HG02884 (cell line): ENCODE measurements at regions not wholly inside any gene's neighbourhood (a gene's known extent, or its start where the extent isn't known, plus 50 kb on each side); places are given as distances from the start of the nearest gene placed in this dataset.
"Not testable (repeated sequence)": the region's sequence is repeated elsewhere in the genome, so short reads cannot be mapped to it uniquely, and the experiment has no call there.

Source experiments
- ATAC-seq: cut with Tn5 transposase; IDR thresholded peaks from one replicate; pipeline ENCODE4 v1.9.1; 2021; ENCODE audit warnings: mild to moderate bottlenecking, moderate library complexity; ENCODE audit not compliant: unreplicated experiment

DNA sequence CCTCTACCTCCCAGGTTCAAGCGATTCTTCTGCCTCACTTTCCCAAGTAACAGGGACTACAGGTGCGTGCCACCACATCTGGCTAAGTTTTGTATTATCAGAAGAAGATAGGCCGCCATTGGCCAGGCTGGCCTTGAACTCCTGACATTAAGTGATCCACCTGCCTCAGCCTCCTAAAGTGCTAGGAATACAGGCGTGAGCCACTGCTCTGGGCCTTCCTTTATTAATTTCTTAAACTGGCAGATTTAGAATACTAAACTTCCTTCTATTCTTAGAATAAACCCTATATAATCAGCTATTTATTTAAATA is 86.6 kb downstream of the HFE start:
- ATAC-seq, result no peak

DNA sequence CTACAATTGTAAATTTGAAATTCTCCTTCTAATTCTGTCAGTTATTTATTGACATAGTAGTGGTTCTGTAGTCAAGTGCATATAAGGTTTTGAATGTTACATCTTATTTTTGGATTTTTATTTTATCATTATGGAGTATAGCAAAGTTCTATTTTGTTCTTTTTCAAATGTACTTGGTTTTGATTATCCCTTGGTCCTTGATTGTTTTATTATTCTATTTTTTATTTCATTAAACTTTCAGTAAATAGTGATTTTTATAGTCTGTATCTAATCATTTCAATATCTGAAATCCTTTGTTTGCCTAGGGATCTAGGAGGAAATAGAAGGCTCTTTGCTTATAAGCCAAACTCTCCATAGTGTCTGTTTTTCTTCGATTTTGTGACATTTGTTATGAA is 87.8 kb downstream of the HFE start:
- ATAC-seq, result no peak

DNA sequence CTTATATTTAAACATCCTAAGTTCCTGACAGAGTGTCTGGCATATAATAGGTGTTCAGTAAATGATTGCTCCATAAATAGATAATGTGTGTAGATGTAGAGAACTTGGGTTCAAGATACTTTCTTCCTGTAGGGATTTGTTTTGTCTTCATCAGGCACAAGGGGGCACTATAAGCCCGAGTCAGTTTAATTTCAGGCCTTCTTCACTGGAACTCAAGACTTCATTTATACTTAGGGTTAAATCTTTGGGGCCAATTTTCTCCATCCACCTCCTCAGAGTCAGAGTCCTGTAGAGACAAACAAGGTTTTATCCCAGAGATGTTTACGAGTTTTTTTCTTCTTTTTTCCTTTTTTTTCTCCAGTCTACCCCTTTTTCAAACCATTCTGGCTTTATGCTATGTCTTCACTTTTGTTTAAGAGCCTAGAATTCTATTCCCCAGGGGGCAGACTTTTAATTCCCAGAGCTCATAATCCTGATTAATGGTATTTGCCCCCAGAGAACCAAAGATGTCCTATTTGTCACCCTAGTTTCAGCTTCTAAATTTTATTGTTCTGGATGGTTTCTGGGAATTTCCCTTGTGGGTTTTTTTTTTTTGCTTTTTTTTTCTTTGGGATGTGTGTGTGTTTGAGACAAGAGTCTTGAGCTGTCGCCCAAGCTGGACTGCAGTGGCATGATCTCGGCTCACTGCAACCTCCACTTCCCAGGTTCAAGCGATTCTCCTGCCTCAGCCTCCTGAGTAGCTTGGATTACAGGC is 88.4 kb downstream of the HFE start:
- ATAC-seq, result no peak

DNA sequence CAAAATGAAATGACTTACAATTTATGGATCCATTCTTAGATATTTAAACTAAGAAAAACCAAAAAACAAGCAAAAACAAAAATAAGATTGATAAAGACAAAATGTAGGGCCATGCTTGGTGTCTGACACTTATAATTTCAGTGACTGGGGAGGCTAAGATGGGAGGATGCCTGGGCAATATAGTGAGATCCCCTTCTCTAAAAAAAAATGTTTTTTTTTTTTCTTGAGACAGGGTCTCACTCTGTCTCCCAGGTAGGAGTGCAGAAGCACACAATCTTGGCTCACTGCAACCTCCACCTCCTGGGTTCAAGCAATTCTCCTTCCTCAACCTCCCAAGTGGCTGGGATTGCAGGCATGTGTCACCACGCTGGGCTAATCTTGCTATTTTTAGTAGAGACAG is 92.4 kb downstream of the HFE start:
- no peak for ATAC-seq

DNA sequence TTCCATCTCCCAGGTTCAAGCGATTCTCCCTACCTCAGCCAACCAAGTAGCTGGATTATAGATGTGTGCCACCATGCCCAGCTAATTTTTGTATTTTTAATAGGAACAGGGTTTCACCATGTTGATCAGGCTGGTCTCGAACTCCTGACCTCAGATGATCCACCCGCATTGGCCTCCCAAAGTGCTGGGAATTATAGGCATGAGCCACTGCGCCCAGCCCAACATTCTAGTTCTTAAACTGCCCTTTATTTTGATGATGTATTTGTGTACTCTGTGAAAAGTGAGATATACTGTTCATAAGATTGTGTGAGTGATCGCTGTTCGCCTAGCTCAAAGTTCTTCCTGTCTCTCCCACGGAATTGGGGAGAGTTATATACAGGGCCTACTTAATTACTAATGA is 93.1 kb downstream of the HFE start:
- ATAC-seq, result no peak

DNA sequence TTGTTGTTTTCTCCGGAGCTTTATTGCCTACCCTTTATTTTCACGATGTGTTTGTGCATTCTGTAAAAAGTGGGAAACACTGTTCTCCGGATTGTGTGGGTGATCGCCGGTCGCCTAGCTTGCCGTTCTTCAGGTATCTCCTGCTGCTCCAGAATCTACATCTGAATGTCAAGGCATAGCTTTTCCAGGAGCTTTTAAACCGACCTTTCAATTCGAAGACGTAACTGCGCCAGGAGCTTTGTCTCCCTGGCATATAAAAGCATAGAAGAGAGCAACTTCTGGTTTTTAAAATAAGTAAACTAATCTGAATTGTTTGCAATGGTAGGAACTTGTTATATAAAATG is 96.0 kb downstream of the HFE start:
- no peak for ATAC-seq

DNA sequence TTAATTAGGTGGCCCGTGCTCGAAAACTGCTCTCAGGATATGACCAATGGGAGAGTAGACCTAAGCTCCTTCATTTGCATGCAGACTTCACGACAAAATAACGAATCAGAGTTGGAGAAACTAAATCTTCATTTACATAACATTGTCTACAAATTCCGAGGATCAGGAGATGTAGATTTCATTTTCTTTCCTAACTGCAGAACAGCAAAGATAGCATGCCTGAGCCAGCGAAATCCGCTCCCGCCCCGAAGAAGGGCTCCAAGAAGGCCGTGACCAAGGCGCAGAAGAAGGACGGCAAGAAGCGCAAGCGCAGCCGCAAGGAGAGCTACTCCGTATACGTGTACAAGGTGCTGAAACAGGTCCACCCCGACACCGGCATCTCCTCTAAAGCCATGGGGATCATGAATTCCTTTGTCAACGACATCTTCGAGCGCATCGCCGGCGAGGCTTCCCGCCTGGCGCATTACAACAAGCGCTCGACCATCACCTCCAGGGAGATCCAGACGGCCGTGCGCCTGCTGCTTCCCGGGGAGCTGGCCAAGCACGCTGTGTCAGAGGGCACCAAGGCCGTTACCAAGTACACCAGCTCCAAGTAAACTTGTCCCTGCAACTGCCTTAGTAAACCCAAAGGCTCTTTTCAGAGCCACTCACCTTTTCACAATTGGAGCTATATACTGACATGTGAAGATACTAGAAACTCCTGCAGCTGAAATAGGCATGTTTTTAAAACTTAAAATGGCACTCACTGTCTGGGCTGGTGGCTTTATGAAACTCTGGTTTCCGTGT is 96.5 kb downstream of the HFE start:
- ATAC-seq, result no peak

DNA sequence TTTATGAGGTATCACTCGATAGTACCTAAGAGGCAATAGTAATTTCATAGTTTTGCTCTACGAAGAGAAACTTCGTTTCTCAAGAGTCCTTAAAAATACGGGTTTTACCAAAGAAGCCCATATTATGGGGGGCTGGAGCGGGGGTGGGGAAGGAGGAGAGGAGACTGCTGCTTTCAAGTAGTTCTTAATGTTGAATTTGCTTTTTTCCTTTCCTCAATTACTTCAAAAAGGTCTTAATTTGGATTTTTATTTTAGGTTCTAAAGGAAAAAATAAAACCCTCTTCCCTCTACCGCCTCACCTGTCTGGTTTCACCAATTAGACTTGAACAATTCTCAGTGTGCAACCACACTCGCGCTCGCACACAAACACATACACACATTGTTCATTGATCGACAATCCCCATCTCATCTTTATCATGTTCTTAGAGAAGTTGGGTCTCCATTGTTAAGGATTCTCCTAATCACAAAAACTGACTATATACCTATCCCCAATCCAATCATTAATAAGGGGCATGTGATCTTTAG is 97.2 kb downstream of the HFE start:
- ATAC-seq, result no peak

DNA sequence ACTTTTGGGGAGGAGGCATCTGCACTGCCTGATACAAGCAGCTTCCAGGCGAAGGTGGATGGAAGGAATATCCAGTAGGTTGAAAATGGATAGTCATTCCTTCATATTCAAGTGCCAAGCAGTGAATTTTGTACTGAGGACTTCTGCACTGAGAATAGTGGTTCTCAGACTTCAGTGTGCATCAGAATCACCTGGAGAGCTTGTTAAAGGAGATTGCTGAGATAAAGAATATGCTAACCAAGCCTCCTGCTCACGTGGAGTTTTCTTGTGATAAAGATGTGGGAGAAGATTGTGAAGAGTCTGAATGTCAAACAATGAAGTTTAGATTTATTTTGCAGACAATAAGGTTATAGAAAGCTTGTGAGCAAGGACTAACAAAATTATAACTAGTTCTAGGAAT is 97.8 kb downstream of the HFE start:
- no peak for ATAC-seq

DNA sequence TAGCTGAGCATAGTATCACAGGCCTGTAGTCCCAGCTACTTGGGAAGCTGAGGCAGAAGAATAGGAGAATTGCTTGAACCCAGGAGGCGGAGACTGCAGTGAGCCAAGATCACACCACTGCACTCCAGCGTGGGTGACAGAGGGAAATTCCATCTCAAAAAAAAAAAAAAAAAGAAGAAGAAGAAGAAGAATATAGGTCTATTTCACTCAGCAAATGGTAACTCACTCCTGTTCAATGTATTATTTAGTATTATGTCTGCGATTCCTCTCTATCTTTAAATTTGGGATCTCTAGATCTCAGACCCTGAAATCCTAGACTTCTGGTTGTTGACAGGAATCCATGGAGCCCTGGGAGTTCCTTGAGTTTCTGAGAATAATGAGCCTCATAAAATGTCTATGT is 98.6 kb downstream of the HFE start:
- ATAC-seq, result no peak

DNA sequence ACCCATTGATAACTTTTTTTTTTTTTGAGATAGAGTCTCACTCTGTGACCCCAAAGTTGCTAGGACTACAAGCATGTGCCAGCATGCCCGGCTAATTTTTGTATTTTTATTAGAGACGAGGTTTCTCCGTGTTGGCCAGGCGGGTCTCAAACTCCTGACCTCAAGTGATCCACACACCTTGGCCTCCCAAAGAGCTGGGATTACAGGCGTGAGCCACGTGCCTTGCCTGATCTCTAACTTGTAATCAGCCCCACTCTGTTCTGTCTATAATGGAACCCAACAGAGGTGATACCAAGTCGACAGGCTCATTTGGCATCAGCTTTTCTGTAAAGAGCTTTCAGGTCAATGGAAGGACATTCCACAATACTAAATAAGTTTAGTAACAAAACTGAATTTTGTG is 99.4 kb downstream of the HFE start:
- no peak for ATAC-seq

DNA sequence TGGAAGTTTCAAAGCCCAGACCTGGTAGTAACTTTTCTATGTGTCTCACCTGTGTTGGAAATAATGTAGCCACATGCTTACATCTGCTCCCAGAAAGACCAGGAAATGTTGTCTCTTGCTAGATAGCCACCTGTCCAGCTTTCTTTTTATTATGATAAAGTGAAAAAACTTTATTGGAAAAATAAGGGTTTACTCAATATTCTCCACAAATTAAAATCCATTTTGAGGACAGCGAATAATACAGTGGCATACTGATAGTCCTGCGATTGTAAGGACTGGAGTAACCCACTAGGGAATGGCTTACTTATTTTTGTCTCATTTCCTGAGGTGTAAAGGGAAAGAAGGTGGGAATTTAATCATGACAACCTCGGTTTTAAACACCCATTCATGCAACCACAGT is 100.1 kb downstream of the HFE start:
- no peak for ATAC-seq

DNA sequence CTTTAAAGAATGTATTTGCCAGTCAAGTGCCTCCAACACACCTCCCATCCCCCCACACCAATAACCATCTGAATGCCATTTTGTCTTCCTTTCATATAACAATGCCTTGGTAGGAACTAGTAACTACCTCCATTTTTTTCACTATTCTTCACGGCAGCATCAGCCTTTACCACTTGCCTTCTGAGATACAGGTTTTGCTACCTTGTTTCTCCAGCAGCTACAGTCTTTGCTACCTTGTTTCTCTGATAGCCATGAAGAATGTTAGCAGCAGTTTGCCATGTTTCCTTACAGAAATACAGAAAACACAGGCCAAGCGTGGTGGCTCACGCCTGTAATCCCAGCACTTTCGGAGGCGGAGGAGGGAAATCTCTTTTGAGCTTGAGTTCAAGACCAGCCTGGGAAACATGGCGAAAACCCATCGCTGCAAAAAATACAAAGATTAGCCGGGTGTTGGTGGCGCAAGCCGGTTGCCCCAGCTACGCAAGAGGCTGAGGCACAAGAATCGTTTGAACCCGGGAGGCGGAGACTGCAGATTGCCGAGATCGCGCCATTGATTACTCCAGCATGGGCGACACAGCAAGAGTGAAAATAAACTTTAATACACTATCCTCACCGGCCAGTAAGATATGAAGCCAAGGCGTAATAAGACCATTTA is 100.9 kb downstream of the HFE start:
- peak; percentile 32 for ATAC-seq

DNA sequence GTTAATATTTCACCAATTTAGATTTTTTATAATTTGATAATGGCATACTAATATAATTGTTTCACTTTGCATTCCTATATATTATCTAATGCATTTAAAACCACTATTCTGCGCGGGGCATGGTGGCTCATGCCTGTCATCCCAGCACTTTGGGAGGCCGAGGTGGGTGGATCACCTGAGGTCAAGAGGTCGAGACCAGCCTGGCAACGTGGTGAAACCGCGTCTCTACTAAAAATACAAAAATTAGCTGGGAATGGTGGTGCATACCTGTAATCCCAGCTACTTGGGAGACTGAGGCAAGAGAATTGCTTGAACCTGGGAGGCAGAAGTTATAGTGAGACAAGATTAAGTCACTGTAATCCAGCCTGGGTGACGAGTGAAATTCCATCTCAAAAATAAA is 104.3 kb downstream of the HFE start:
- ATAC-seq, result not testable (repeated sequence)

DNA sequence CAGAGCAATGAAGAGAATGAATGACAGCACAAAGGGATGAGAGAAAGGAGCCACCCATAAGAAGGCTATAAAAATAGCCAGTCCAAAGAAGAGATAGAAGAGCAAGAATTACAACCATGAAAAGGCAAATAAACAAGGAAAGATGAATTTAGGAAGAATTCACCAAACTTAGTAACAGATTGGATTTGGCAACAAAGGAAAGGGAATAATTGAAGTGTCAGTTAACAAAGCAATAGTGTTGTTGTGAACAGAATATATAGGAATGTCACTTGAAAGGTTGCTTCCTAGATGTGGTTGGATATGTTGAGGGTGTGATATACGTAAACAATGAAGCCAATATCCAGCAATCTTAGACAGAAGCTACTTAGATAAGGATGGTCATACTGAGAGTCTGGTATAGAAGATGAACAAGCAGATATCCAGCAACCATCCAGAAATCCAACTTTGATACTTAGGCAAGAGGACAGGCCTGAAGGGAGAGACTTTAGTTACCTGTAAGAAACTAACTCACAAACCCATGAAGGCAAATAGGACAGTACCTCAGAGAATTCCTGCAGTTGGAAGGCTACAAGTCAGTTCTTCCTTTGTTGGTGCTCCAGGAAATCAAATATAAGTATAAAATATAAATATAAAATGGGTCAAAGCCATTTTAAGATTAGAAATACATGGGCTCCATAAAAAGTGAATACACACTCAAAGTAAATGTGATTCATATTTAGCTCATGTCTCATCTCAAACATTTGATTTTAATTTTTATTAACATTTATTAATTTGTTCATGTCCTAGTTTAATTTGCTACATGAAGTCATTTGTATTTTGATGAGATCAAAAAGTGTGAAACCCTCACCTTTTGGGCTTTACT is 106.5 kb downstream of the HFE start:
- ATAC-seq, result no peak

DNA sequence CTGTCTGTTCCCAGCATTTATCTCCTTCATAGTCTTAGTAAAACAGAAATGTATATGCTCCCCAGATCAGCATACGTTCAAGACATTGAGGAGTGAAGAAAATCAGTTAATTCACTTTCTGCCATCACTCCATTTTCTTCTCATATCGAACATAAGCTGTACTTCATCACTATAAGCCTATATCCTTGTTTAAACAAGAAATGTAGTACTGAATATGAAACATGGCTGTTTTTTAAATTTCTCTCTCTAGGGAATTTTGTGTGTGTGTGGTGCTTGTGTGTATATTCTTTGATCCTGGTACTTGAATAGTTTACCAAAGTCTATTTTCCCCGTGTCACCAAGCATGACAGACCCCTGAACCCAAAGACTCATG is 107.1 kb downstream of the HFE start:
- ATAC-seq, result no peak

DNA sequence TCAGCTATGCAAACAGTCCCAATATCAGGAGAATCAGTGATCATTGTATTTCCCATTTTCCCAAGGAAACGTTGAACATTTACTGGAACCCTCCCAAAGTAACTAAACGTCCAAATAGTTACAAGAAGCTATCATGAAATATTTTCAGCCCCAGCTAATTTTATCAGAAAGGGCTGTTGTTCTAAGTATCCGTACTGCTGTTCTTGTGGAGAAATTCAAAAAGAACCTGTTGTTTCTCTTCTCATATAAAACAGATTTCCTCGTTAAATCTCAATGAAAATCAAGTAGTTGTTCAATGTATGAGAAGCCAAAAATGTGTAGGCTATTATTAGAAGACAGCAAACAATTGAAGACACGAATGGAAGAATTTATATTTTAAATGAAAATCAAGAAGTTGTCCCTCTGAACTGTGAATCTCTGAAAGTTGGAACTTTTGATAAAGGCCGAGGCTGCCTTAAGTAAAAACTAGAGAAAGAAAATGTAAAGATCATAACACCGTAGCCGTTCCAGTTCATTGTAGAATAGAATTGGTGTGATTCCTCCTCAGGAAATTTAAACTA is 107.7 kb downstream of the HFE start:
- ATAC-seq, result no peak

DNA sequence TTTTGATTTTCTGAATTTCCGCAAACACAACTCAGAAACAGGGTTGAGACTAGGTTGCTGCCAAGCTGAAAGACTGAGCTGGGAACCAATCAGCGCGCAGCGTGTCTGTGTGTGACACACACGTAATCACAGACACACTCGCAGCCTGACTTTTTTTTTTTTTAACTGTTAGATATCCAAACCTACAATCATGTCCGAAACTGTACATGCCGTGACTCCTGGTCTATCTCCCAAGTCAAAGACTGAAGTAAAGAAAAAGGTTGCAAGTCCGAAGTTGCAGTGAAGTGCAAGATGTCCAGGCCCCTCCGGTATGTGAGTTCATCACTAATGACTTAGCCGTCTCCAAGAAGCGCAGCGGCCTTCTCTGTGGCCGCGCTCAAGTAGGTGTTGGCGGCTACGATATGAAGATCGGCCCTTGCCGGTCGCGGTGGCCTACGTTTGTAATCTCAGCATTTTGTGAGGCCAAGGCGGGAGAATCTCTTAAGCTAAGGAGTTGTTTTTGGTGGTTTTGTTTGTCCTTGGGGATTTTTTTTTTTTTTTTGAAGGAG is 108.2 kb downstream of the HFE start:
- ATAC-seq, result peak; percentile 32

DNA sequence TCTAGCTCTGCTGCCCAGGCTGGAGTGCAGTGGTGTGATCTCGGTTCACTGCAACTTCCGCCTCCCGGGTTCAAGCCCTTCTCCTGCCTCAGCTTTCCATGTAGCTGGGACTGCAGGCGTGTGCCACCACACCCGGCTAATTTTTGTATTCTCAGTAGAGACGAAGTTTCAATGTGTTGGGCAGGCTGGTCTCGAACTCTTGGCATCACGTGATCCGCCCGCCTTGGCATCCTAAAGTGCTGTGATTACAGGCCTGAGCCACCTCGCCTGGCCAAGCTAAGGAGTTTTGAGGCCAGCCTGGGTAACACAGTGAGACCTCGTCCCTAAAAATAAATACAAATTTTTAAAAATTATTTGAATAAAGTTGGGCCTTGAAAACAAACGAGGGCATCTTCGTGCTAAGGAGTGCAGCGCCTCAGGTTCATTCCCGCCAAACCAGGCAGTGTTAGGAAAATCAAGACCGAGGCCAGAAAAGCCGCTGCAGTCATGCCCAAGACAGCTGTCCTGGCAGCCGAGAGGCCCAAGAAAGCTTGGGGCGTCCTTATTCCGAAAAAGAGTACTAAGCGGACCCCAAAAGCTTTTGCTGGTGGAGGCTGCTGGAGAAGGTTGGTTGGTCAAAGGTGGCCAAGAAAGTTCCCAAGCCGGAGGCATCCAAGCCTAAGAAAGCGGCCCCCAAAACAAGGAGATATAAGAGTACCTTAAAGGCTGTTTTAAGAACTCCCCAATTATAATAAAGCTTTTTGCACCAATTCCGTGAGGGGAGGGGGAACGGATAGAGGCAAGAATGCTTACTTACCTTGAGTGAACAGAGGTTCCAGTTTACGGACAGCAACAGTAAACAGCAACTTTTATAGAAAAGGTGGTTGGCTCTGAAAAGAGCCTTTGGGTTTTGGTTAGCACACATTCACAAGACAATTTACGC is 109.0 kb downstream of the HFE start:
- no peak for ATAC-seq
